ENCODE measurements at regions not wholly inside any gene's neighbourhood (a gene's known extent, or its start where the extent isn't known, plus 50 kb on each side); places are given as distances from the start of the nearest gene placed in this dataset.
"Not testable (repeated sequence)": the region's sequence is repeated elsewhere in the genome, so short reads cannot be mapped to it uniquely, and the experiment has no call there.

GRCh38 chr22:22820626-22821025 is 67.0 kb upstream of the IGLL5 start:
- no peak for DNase-seq (ENCODE audit: low read depth in 2 of 3, low spot score in 1 of 3)

DNA sequence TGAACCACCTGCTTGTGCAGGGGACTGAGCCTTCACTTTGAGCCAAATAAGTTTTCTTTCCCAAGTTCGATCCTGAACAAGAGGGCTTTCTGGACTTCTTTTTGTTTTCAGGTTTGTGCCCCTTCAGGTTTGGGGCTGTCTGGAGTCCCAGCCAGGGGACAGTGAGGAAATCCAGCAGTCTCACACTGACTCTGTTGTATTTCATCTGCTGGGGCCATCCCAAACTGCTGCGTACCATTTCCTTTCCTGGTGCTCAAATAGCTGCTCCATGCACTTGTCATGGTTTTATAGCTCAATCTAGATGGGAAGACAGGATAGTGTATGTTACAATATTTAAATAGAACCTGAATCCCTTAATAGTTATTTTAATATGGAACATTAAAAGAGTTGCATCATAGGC is 66.3 kb upstream of the IGLL5 start:
- DNase-seq (ENCODE audit: low read depth in 2 of 3, low spot score in 1 of 3) = no peak

GRCh38 chr22:22822106-22822505 is 65.5 kb upstream of the IGLL5 start:
- DNase-seq (ENCODE audit: low read depth in 2 of 3, low spot score in 1 of 3) = no peak

DNA sequence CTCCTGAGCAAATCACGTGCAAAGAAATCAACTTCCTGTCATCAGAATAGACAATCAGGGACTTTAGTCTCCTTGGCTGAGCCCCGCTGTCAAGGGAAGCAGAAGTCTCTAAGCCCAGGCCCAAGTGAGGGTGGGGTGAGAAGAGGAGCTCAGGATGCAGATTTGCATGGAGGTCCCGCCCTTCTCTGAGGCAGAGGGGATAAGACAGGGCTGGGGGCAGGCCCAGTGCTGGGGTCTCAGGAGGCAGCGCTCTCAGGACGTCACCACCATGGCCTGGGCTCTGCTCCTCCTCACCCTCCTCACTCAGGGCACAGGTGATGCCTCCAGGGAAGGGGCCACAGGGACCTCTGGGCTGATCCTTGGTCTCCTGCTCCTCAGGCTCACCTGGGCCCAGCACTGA is 65.1 kb upstream of the IGLL5 start:
- DNase-seq (ENCODE audit: low read depth in 2 of 3, low spot score in 1 of 3) = not testable (repeated sequence)

DNA sequence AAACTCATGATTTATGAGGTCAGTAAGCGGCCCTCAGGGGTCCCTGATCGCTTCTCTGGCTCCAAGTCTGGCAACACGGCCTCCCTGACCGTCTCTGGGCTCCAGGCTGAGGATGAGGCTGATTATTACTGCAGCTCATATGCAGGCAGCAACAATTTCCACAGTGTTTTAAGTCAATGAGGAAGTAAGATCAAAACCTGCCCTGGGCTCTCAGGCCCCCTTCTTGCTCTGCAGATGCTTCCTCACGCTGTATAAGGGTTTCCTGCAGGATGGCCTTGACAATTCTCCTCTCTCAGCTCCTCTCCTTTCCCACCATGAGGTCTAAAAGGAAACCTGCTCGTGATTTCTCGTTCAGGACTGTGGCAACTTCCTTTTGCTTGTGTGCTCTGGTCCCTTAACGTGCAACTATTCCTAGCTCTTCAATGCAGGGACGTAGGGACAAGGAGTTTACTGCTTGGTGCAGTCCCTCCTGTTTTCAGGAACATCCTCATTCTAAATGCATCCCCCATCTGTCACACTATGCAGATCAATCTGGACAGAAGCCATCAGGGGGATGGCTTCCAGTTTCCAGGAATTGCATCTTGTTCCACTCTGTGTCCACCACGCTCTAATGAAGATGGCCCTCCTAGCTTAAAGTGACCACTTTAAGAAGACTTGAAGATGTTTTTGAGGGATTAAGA is 64.3 kb upstream of the IGLL5 start:
- no peak for DNase-seq (ENCODE audit: low read depth in 2 of 3, low spot score in 1 of 3)

DNA sequence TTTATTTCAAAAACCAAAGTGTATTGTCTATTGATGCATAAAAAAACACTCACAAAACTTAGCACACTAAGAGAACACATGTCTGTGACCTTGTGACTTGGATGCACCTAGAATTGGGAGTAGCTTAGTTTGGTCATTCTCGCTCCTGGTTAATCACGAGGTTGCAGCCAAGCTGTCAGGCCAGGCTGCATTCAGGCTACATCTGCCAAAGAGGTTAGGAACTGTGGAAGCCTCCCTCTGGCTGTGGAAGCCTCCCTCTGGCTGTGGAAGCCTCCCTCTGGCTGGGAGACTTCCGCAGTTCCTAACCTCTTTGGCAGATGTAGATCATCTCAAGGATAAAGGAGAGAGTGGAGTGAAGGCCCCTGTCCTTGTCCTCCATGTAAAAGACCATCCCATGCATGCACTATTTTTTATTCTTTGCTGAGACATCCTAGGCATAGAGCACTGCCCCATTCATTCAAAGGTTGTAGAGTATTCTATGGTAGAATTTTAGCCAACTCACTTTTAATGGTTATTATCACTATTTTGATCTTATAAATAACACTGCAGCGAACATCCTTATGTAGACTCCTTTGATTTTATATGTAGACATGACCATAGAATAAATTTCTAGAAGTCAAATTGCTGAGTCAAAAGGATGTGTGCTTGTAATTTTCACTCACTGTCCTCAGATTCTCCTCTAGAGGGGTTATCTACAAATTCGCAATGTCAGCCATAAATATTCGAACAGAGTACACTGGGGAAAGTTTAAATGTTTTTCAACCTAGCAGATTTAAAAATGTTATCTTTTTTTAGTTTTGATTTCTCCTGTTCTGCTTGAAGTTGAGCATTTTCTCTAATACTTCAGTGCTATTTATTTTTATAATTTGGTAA is 63.0 kb upstream of the IGLL5 start:
- no peak for DNase-seq (ENCODE audit: low read depth in 2 of 3, low spot score in 1 of 3)

DNA sequence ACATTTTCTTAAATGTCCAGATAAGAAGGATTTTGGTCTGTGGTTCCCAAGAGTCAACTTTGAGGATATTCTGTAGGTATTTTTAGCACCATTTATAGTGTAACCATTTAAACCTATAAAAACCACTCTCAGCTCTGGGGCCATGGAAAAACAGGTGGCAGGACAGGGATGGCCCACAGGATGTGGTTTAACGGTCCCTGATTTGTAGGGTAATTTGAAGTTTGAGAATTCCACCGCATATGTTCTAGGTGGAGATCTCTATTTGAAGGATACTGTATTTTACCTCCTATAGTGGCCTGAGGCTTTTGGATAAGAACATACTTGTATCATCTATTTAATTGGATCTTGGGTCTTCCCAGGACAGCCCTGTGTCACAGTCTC is 62.4 kb upstream of the IGLL5 start:
- no peak for DNase-seq (ENCODE audit: low read depth in 2 of 3, low spot score in 1 of 3)

- DNase-seq (ENCODE audit: low read depth in 2 of 3, low spot score in 1 of 3) = no peak
Observed at GRCh38 chr22:22827187-22827939, 60.3 kb upstream of the IGLL5 start.

- DNase-seq (ENCODE audit: low read depth in 2 of 3, low spot score in 1 of 3) = no peak
Observed at GRCh38 chr22:22830193-22830592, 57.4 kb upstream of the IGLL5 start.

GRCh38 chr22:22830957-22831688 is 56.5 kb upstream of the IGLL5 start:
- DNase-seq (ENCODE audit: low read depth in 2 of 3, low spot score in 1 of 3) = no peak

DNA sequence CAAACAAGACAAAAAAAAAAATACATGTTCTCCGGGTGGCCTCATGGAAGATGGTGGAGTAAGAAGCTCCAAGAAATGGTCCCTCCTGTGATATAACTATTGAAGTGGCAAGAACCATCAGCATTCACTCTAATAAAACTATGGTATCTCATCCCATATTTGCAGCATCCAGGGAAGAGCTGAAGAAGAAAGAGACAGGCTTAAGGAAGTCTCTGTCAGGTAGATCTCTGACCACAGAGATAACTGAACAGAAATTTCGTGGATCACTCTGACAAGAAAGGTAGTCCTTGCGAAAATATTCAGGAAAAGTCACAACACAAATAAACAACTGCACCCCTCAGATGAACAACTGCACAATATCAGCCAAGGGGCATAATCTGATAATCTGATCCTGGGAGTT is 54.6 kb upstream of the IGLL5 start:
- no peak for DNase-seq (ENCODE audit: low read depth in 2 of 3, low spot score in 1 of 3)

DNA sequence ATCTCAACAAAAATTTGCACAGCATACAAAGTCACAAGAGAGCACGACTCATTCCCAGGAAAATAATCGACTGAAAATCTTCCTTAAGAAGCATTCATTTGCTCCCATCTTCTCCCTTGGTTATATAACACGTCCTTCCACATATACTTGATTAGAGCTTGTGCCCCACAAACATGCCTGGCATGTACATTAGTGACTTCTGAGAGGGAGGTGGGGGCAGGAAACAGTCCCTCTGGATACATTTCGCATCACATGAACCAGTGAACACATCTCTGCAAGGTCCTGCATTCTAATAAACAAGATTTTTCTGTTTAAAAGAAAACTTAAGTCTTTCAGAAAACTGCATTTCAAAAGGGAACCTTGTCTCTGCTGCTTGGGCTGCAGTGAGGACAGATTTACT is 54.1 kb upstream of the IGLL5 start:
- DNase-seq (ENCODE audit: low read depth in 2 of 3, low spot score in 1 of 3) = no peak

GRCh38 chr22:22834204-22834603 is 53.4 kb upstream of the IGLL5 start:
- no peak for DNase-seq (ENCODE audit: low read depth in 2 of 3, low spot score in 1 of 3)

GRCh38 chr22:22834783-22835182 is 52.8 kb upstream of the IGLL5 start:
- no peak for DNase-seq (ENCODE audit: low read depth in 2 of 3, low spot score in 1 of 3)

DNA sequence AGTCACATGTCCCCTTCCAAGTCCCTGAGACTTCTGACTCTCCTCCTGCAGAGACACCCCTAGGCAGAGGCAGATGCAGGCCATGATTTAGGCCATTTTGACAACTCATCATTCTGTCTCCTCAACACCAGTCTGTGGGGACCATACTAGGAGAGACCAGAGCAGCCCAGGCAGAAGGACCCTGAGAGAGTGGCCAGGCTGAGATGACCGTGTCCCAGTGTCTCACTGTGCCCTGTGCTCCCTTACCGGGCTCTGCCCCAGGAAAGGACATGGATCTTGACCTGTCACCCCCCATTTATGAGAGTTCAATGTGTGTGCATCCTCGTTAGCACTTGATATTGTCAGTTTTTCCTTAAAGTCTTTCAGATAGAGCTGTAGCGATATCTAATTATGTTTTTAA is 52.4 kb upstream of the IGLL5 start:
- no peak for DNase-seq (ENCODE audit: low read depth in 2 of 3, low spot score in 1 of 3)

- no peak for DNase-seq (ENCODE audit: low read depth in 2 of 3, low spot score in 1 of 3)
Observed at GRCh38 chr22:22835771-22836291, 51.8 kb upstream of the IGLL5 start.

DNA sequence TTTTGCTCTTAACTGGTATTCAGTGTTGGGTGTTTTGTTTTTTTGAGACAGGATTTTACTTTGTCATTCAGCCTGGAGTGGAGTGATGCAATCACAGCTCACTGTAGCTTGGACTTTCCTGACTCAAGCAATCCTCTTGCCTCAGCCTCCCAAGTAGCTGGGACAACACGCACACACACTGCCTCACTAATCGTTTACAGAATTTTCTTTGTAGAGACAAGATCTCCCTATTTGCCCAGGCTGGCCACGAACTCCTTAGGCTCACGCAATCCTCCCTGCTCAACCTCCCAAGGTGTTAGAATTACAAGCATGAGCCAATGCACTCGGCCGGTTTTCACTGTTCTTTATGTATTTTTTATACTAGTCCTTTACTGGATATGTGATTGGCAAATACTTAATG is 51.0 kb upstream of the IGLL5 start:
- DNase-seq (ENCODE audit: low read depth in 2 of 3, low spot score in 1 of 3) = no peak

Data from stimulated activated CD4-positive, alpha-beta T cell treated with anti-CD3 and anti-CD28 coated beads, Interleukin-12 subunit alpha, Interleukin-12 subunit beta, amount 100 ng/mL, for 48 hours (primary cell).